Neural crest cell (in vitro differentiated cells): ENCODE measurements at regions not wholly inside any gene's neighbourhood (a gene's known extent, or its start where the extent isn't known, plus 50 kb on each side); places are given as distances from the start of the nearest gene placed in this dataset.
"Not testable (repeated sequence)": the region's sequence is repeated elsewhere in the genome, so short reads cannot be mapped to it uniquely, and the experiment has no call there.

Experiments
- DNase-seq: peaks from one replicate; pipeline ENCODE4 v3.0.0; 2021; ENCODE audit warnings: low read depth, mixed read lengths, low spot score
- H3K27ac Mint-ChIP-seq: one replicate; pipeline ENCODE4 v1.8.0; 2021; ENCODE audit warnings: mild to moderate bottlenecking, mixed read lengths; ENCODE audit not compliant: unreplicated experiment
- H3K27me3 Mint-ChIP-seq: 2 replicates; pipeline ENCODE4 v1.8.0; 2021; ENCODE audit warnings: low read depth, mild to moderate bottlenecking, mixed read lengths
- H3K36me3 Mint-ChIP-seq: 2 replicates; pipeline ENCODE4 v1.8.0; 2021; ENCODE audit warnings: low read depth, mild to moderate bottlenecking, mixed read lengths
- H3K4me1 Mint-ChIP-seq: 2 replicates; pipeline ENCODE4 v1.8.0; 2021; ENCODE audit warnings: mixed read lengths
- H3K4me3 Mint-ChIP-seq: one replicate; pipeline ENCODE4 v1.8.0; 2021; ENCODE audit warnings: mild to moderate bottlenecking, mixed read lengths
- H3K9me3 Mint-ChIP-seq: 2 replicates; pipeline ENCODE4 v1.8.0; 2021; ENCODE audit warnings: mixed read lengths
- CTCF ChIP-seq: fragments of 200-600 bp; sonication (generic); conservative IDR thresholded peaks from 2 replicates; pipeline ENCODE4 v1.5.0; 2021; ENCODE audit warnings: antibody characterized with exemption, mild to moderate bottlenecking

- H3K36me3 Mint-ChIP-seq, result no peaks in the 10 kb centered on the region
- H3K9me3 Mint-ChIP-seq, result peaks cover 2% of the 10 kb centered on the region
- peaks cover 9% of the 10 kb centered on the region for H3K27me3 Mint-ChIP-seq
- no peak overlapping the region for H3K27ac Mint-ChIP-seq
- no peak for TF ChIP-seq CTCF
- no peak overlapping the region for H3K4me3 Mint-ChIP-seq
- no peaks in the 10 kb centered on the region for H3K4me1 Mint-ChIP-seq
- no peak for DNase-seq
Observed at GRCh38 chr1:5611851-5612250, 380.4 kb downstream of the NPHP4 start.

- no peak for DNase-seq
- no peak for TF ChIP-seq CTCF
- Mint-ChIP-seq H3K27ac (no peak overlapping the region), H3K4me3 (no peak overlapping the region), H3K36me3 (no peaks in the 10 kb centered on the region), H3K27me3 (peaks cover 12% of the 10 kb centered on the region), H3K4me1 (no peaks in the 10 kb centered on the region), H3K9me3 (peaks cover 2% of the 10 kb centered on the region)
Observed at GRCh38 chr1:5611431-5611830, 380.8 kb downstream of the NPHP4 start.

- no peak for TF ChIP-seq CTCF
- Mint-ChIP-seq H3K27ac (no peak overlapping the region), H3K4me3 (no peak overlapping the region), H3K9me3 (peaks cover 2% of the 10 kb centered on the region), H3K36me3 (no peaks in the 10 kb centered on the region), H3K27me3 (peaks cover 16% of the 10 kb centered on the region), H3K4me1 (no peaks in the 10 kb centered on the region)
- DNase-seq, result no peak
Observed at GRCh38 chr1:5610432-5610831, 381.8 kb downstream of the NPHP4 start.

GRCh38 chr1:5603353-5604104 is 388.7 kb downstream of the NPHP4 start:
- H3K27me3 Mint-ChIP-seq, result peaks cover 44% of the 10 kb centered on the region
- peaks cover 14% of the 10 kb centered on the region for H3K4me1 Mint-ChIP-seq
- no peak for TF ChIP-seq CTCF
- DNase-seq, result no peak
- no peaks in the 10 kb centered on the region for H3K9me3 Mint-ChIP-seq
- no peaks in the 10 kb centered on the region for H3K36me3 Mint-ChIP-seq
- H3K27ac Mint-ChIP-seq, result no peak overlapping the region
- H3K4me3 Mint-ChIP-seq, result no peak overlapping the region

GRCh38 chr1:5602718-5603117 is 389.5 kb downstream of the NPHP4 start:
- H3K36me3 Mint-ChIP-seq, H3K27ac Mint-ChIP-seq, H3K9me3 Mint-ChIP-seq, H3K4me3 Mint-ChIP-seq, DNase-seq: not testable (repeated sequence)
- H3K27me3 Mint-ChIP-seq, result peaks cover 44% of the 10 kb centered on the region
- H3K4me1 Mint-ChIP-seq, result peaks cover 22% of the 10 kb centered on the region

GRCh38 chr1:5601516-5601915 is 390.7 kb downstream of the NPHP4 start:
- Mint-ChIP-seq H3K27me3 (peaks cover 42% of the 10 kb centered on the region), H3K4me1 (peaks cover 23% of the 10 kb centered on the region), H3K9me3 (no peaks in the 10 kb centered on the region), H3K36me3 (no peaks in the 10 kb centered on the region), H3K27ac (no peak overlapping the region), H3K4me3 (no peak overlapping the region)
- TF ChIP-seq CTCF, result no peak
- no peak for DNase-seq
